GM12878 (cell line): ENCODE measurements at regions not wholly inside any gene's neighbourhood (a gene's known extent, or its start where the extent isn't known, plus 50 kb on each side); places are given as distances from the start of the nearest gene placed in this dataset.

Source experiments
- ATAC-seq: fragments of 200-7000 bp; cut with Tn5 transposase; 3 replicates; pipeline ENCODE4 v1.9.1; 2020; ENCODE audit warnings: mild to moderate bottlenecking, moderate library complexity
- BruUV-seq: library from RNA; stranded (reverse); fragments of 400-500 nt; replicated peaks from 2 replicates; lab custom pipeline; 2021; lab: Mats Ljungman, UMichigan
- CTCF ChIA-PET: fragments of 300-600 bp; sonication (Branson Sonifier 250); formaldehyde crosslinking; extraction: SDS; loops from one replicate; lab custom pipeline; 2021; ENCODE audit warnings: inconsistent platforms; lab: Yijun Ruan, JAX
- POLR2A ChIA-PET: fragments of 350-600 bp; formaldehyde crosslinking; extraction: SDS; loops from one replicate; lab custom pipeline; 2021; ENCODE audit warnings: inconsistent platforms; lab: Charles Lee
- RAD21 ChIA-PET: fragments of 300-600 bp; sonication (Branson Sonifier 250); formaldehyde crosslinking; loops from one replicate; lab custom pipeline; 2023; ENCODE audit warnings: antibody characterized with exemption; ENCODE audit not compliant: unreplicated experiment; lab: Charles Lee
- SMC1A ChIA-PET: fragments of 300-600 bp; sonication (Branson Sonifier 250); formaldehyde crosslinking; loops from one replicate; lab custom pipeline; 2023; ENCODE audit not compliant: unreplicated experiment, uncharacterized antibody; lab: Charles Lee
- DNase-seq: peaks from one replicate; pipeline ENCODE4 v3.0.0-alpha.2; 2011; ENCODE audit warnings: low read depth, low spot score
- FAIRE-seq: peaks from 3 replicates; lab custom pipeline; 2011; peaks lifted over from hg19 to GRCh38; lab: Jason Lieb, UNC
- H2AFZ ChIP-seq: 2 replicates; pipeline ENCODE4 v1.6.0; 2011; ENCODE audit warnings: low read depth, low read length, control low read depth; ENCODE audit not compliant: control insufficient read depth
- H3K27ac ChIP-seq: 2 replicates; pipeline ENCODE4 v1.5.1; 2011; ENCODE audit warnings: control low read depth; ENCODE audit not compliant: control insufficient read depth, insufficient read depth
- H3K27me3 ChIP-seq, 2 experiments: replicated peaks in 1 of 2; 2 replicates each; pipeline versions ENCODE4 v1.6.0 to v1.6.1; 2011; ENCODE audit warnings: low read length in 1 of 2; ENCODE audit not compliant: control insufficient read depth in 2 of 2, insufficient read depth in 2 of 2
- H3K36me3 ChIP-seq, 2 experiments: 2 replicates each; pipeline ENCODE4 v1.5.1; 2011; ENCODE audit warnings: low read length in 1 of 2; ENCODE audit not compliant: control insufficient read depth in 2 of 2, insufficient read depth in 2 of 2
- H3K4me1 ChIP-seq: 2 replicates; pipeline ENCODE4 v1.6.1; 2011; ENCODE audit warnings: mild to moderate bottlenecking, low read length, moderate library complexity, mixed read lengths; ENCODE audit not compliant: control insufficient read depth, insufficient read depth
- H3K4me2 ChIP-seq: 2 replicates; pipeline ENCODE4 v1.6.0; 2011; ENCODE audit warnings: control low read depth; ENCODE audit not compliant: control insufficient read depth, insufficient read depth
- H3K4me3 ChIP-seq: fragments of 200-600 bp; sonication (generic); 2 replicates; pipeline ENCODE4 v1.5.1; 2016
- H3K79me2 ChIP-seq: 2 replicates; pipeline ENCODE4 v1.6.0; 2011; ENCODE audit warnings: low read length; ENCODE audit not compliant: control insufficient read depth, insufficient read depth
- H3K9ac ChIP-seq: 2 replicates; pipeline ENCODE4 v1.8.0; 2011; ENCODE audit warnings: low read length, control low read depth, mixed read lengths; ENCODE audit not compliant: control insufficient read depth, insufficient read depth
- H3K9me3 ChIP-seq: replicated peaks from 3 replicates; pipeline ENCODE4 v1.5.1; 2011; ENCODE audit warnings: mild to moderate bottlenecking, low read length; ENCODE audit not compliant: control insufficient read depth, insufficient read depth
- H4K20me1 ChIP-seq: 2 replicates; pipeline ENCODE4 v1.6.0; 2011; ENCODE audit not compliant: control insufficient read depth, insufficient read depth
- CBX3 ChIP-seq: fragments of 200-600 bp; sonication (generic); IDR thresholded peaks from 2 replicates; pipeline ENCODE4 v1.6.1; 2016; ENCODE audit warnings: low read depth, borderline replicate concordance
- EGR1 ChIP-seq, 2 experiments: IDR thresholded peaks; 1 replicate in 1 of 2; 2 replicates in 1 of 2; pipeline ENCODE4 v1.6.1; 2011 to 2012; ENCODE audit warnings: low read depth in 2 of 2, low read length in 2 of 2, borderline replicate concordance in 1 of 2, mild to moderate bottlenecking in 1 of 2, moderate library complexity in 1 of 2
- KAT2A ChIP-seq: conservative IDR thresholded peaks from 2 replicates; pipeline ENCODE4 v1.6.1; 2011; ENCODE audit warnings: low read depth, low read length; ENCODE audit not compliant: control insufficient read depth
- KLF5 ChIP-seq: fragments of 450-650 bp; IDR thresholded peaks from 2 replicates; pipeline ENCODE4 v1.6.1; 2014; ENCODE audit warnings: mild to moderate bottlenecking; ENCODE audit not compliant: partially characterized antibody
- RFX5 ChIP-seq: IDR thresholded peaks from 2 replicates; pipeline ENCODE4 v1.6.1; 2011; ENCODE audit warnings: low read depth, low read length, improper control_type of control experiment
- WGBS: methylation state at CpG from one replicate; pipeline ENCODE4 v1.1.6; 2016; ENCODE audit warnings: low lambda C conversion rate; ENCODE audit not compliant: insufficient replicate concordance, insufficient coverage; ENCODE audit errors: missing lambda C conversion rate; 5-methylcytosine and 5-hydroxymethylcytosine counted together
- in situ Hi-C: fragments of 300-500 bp; cut with MboI; formaldehyde crosslinking; loops from 9 replicates; pipeline ENCODE4 v1.14.3; 2018; ENCODE audit warnings: mixed read lengths
- intact Hi-C: fragments of 100-400 bp; cut with micrococcal nuclease; formaldehyde crosslinking; loops from one replicate; pipeline ENCODE4 v1.14.2; 2022; ENCODE audit not compliant: unreplicated experiment
- TF ChIP-seq, protein P1 (sequence below): fragments of 450-650 bp; IDR thresholded peaks from 2 replicates; pipeline ENCODE4 v1.6.1; 2016; ENCODE audit warnings: mild to moderate bottlenecking
- TF ChIP-seq, protein P2 (sequence below): fragments of 450-650 bp; IDR thresholded peaks from 2 replicates; pipeline ENCODE4 v1.6.1; 2016; ENCODE audit warnings: mild to moderate bottlenecking, moderate library complexity, borderline replicate concordance
- TF ChIP-seq, protein P3 (sequence below): fragments of 150-350 bp; IDR thresholded peaks from 2 replicates; pipeline ENCODE4 v1.6.1; 2014; ENCODE audit warnings: mild to moderate bottlenecking, low read depth, low read length

DNA sequence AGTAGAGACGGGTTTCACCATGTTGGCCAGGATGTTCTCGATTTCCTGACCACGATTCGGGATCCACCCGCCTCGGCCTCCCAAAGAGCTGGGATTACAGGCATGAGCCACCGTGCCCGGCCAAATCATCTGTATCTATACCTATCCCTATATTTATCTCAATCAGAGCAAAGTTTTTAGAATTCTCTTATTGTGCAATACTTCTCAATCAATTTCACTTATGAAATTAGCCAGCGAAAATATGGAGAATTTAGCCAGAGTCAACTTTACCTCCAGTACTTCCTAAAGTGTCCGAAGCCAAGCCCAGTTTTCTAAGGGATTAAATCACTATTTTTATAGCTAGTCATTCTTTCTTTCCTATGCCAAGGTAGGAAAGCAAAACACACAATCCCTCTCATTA lies 319.1 kb upstream of the PFKP start (continued):
- TF ChIP-seq, protein P1, sequence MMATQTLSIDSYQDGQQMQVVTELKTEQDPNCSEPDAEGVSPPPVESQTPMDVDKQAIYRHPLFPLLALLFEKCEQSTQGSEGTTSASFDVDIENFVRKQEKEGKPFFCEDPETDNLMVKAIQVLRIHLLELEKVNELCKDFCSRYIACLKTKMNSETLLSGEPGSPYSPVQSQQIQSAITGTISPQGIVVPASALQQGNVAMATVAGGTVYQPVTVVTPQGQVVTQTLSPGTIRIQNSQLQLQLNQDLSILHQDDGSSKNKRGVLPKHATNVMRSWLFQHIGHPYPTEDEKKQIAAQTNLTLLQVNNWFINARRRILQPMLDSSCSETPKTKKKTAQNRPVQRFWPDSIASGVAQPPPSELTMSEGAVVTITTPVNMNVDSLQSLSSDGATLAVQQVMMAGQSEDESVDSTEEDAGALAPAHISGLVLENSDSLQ: no peak
- TF ChIP-seq EGR1 (IDR thresholded peaks at IDR 0.05; ENCODE audit: borderline replicate concordance in 1 of 2, low read depth in 2 of 2, low read length in 2 of 2): no peak

DNA sequence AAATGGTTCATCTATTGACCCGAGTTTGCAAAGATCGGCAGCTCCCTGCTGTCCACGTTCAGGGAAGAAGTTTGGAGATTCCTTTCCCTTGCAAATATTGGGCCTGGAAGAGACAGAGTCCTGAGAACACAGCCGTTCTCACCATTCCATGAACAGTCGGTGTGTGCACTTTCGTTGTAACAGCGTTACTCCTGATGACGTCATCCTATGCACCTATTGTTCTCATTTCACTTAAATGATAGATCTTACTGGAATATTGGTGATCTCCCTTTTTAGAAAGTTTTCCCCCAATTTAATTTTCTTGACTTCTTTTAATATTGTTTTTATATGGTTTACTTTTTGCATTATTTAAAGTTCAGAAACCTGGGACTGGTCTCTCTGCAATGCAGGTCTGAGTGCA lies 320.7 kb upstream of the PFKP start:
- no TSS peak for BruUV-seq
- no peak overlapping the region for H3K27ac ChIP-seq
- H3K9me3 ChIP-seq: no peaks in the 10 kb centered on the region
- H3K27me3 ChIP-seq: no peaks in the 10 kb centered on the region
- in situ Hi-C loops: no loop called here
- no peak overlapping the region for H3K4me3 ChIP-seq
- H3K4me1 ChIP-seq: no peaks in the 10 kb centered on the region
- intact Hi-C loops: no loop called here
- TF ChIP-seq, protein P2, sequence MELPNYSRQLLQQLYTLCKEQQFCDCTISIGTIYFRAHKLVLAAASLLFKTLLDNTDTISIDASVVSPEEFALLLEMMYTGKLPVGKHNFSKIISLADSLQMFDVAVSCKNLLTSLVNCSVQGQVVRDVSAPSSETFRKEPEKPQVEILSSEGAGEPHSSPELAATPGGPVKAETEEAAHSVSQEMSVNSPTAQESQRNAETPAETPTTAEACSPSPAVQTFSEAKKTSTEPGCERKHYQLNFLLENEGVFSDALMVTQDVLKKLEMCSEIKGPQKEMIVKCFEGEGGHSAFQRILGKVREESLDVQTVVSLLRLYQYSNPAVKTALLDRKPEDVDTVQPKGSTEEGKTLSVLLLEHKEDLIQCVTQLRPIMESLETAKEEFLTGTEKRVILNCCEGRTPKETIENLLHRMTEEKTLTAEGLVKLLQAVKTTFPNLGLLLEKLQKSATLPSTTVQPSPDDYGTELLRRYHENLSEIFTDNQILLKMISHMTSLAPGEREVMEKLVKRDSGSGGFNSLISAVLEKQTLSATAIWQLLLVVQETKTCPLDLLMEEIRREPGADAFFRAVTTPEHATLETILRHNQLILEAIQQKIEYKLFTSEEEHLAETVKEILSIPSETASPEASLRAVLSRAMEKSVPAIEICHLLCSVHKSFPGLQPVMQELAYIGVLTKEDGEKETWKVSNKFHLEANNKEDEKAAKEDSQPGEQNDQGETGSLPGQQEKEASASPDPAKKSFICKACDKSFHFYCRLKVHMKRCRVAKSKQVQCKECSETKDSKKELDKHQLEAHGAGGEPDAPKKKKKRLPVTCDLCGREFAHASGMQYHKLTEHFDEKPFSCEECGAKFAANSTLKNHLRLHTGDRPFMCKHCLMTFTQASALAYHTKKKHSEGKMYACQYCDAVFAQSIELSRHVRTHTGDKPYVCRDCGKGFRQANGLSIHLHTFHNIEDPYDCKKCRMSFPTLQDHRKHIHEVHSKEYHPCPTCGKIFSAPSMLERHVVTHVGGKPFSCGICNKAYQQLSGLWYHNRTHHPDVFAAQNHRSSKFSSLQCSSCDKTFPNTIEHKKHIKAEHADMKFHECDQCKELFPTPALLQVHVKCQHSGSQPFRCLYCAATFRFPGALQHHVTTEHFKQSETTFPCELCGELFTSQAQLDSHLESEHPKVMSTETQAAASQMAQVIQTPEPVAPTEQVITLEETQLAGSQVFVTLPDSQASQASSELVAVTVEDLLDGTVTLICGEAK: no peak
- TF ChIP-seq KLF5: no peak
- TF ChIP-seq, protein P3, sequence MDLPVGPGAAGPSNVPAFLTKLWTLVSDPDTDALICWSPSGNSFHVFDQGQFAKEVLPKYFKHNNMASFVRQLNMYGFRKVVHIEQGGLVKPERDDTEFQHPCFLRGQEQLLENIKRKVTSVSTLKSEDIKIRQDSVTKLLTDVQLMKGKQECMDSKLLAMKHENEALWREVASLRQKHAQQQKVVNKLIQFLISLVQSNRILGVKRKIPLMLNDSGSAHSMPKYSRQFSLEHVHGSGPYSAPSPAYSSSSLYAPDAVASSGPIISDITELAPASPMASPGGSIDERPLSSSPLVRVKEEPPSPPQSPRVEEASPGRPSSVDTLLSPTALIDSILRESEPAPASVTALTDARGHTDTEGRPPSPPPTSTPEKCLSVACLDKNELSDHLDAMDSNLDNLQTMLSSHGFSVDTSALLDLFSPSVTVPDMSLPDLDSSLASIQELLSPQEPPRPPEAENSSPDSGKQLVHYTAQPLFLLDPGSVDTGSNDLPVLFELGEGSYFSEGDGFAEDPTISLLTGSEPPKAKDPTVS: no peak
- no peak for TF ChIP-seq RFX5
- no peak for TF ChIP-seq CBX3
- no peak for TF ChIP-seq KAT2A
- ChIA-PET POLR2A (no interaction called here), CTCF (no interaction called here), RAD21 (no interaction called here), SMC1A (no interaction called here)
- H3K79me2 ChIP-seq: no peaks in the 10 kb centered on the region
- no peak overlapping the region for H3K9ac ChIP-seq
- H3K4me2 ChIP-seq: no peak overlapping the region
- no peak for DNase-seq
- WGBS: 29% methylated on average over 8 of the region's 8 CpGs
- H3K36me3 ChIP-seq: no peaks in the 10 kb centered on the region
- no peak for ATAC-seq
- no peaks in the 10 kb centered on the region for H4K20me1 ChIP-seq
- no peak overlapping the region for H2AFZ ChIP-seq
- no peak for FAIRE-seq
